H9 (cell line): ENCODE measurements at regions not wholly inside any gene's neighbourhood (a gene's known extent, or its start where the extent isn't known, plus 50 kb on each side); places are given as distances from the start of the nearest gene placed in this dataset.

ENCODE experiments used
- DNase-seq: peaks from one replicate; pipeline ENCODE4 v3.0.0-alpha.2; 2017
- H2AFZ ChIP-seq: one replicate; pipeline ENCODE4 v1.6.1; 2013; ENCODE audit warnings: mild to moderate bottlenecking, low read length, control low read depth, moderate library complexity
- H2AK5ac ChIP-seq: 2 replicates; pipeline ENCODE4 v1.6.1; 2013; ENCODE audit warnings: low read length, control low read depth, mixed read lengths; ENCODE audit not compliant: insufficient read length
- H2BK120ac ChIP-seq: one replicate; pipeline ENCODE4 v1.6.1; 2013; ENCODE audit warnings: low read depth, mild to moderate bottlenecking, low read length, control low read depth, inconsistent platforms; ENCODE audit not compliant: poor library complexity, severe bottlenecking
- H2BK12ac ChIP-seq: 2 replicates; pipeline ENCODE4 v1.6.1; 2013; ENCODE audit warnings: low read length, control low read depth, mixed read lengths, low read depth; ENCODE audit not compliant: insufficient read length
- H2BK15ac ChIP-seq: 2 replicates; pipeline ENCODE4 v1.6.1; 2013; ENCODE audit warnings: low read depth, low read length, control low read depth
- H2BK20ac ChIP-seq: one replicate; pipeline ENCODE4 v1.6.1; 2013; ENCODE audit warnings: low read depth, mild to moderate bottlenecking, low read length, control low read depth, inconsistent platforms; ENCODE audit not compliant: poor library complexity, severe bottlenecking
- H2BK5ac ChIP-seq: 2 replicates; pipeline ENCODE4 v1.6.1; 2013; ENCODE audit warnings: low read length, control low read depth, mixed read lengths; ENCODE audit not compliant: insufficient read length
- H3K14ac ChIP-seq: 2 replicates; pipeline ENCODE4 v1.6.1; 2013; ENCODE audit warnings: low read length, control low read depth; ENCODE audit not compliant: insufficient read depth
- H3K18ac ChIP-seq: 2 replicates; pipeline ENCODE4 v1.6.1; 2013; ENCODE audit warnings: low read depth, mild to moderate bottlenecking, mixed read lengths, low read length, control low read depth; ENCODE audit not compliant: insufficient read length
- H3K23ac ChIP-seq: 2 replicates; pipeline ENCODE4 v1.6.1; 2013; ENCODE audit warnings: low read length, control low read depth, mixed read lengths, low read depth; ENCODE audit not compliant: insufficient read length
- H3K23me2 ChIP-seq: 2 replicates; pipeline ENCODE4 v1.6.1; 2013; ENCODE audit warnings: low read depth, mild to moderate bottlenecking, mixed read lengths, low read length, control low read depth; ENCODE audit not compliant: insufficient read length, poor library complexity, severe bottlenecking
- H3K27ac ChIP-seq: 2 replicates; pipeline ENCODE4 v1.5.1; 2013; ENCODE audit warnings: low read length, control low read depth, mixed read lengths, low read depth; ENCODE audit not compliant: insufficient read length
- H3K27me3 ChIP-seq: 2 replicates; pipeline ENCODE4 v1.6.1; 2013; ENCODE audit warnings: low read length, control low read depth, inconsistent platforms; ENCODE audit not compliant: insufficient read depth
- H3K4ac ChIP-seq: 2 replicates; pipeline ENCODE4 v1.6.1; 2013; ENCODE audit warnings: low read depth, mild to moderate bottlenecking, control low read depth, inconsistent platforms, low read length, moderate library complexity
- H3K4me1 ChIP-seq: 2 replicates; pipeline ENCODE4 v1.6.1; 2013; ENCODE audit warnings: low read length, control low read depth, inconsistent platforms; ENCODE audit not compliant: insufficient read depth
- H3K4me2 ChIP-seq: 2 replicates; pipeline ENCODE4 v1.6.1; 2013; ENCODE audit warnings: low read length, control low read depth, mixed read lengths; ENCODE audit not compliant: insufficient read length, insufficient read depth
- H3K56ac ChIP-seq: 2 replicates; pipeline ENCODE4 v1.6.1; 2013; ENCODE audit warnings: low read depth, mild to moderate bottlenecking, mixed read lengths, low read length, control low read depth; ENCODE audit not compliant: insufficient read length
- H3K79me1 ChIP-seq: 2 replicates; pipeline ENCODE4 v1.6.1; 2013; ENCODE audit warnings: low read depth, mild to moderate bottlenecking, moderate library complexity, low read length, control low read depth, inconsistent platforms; ENCODE audit not compliant: insufficient read depth, poor library complexity, severe bottlenecking
- H3K79me2 ChIP-seq: 2 replicates; pipeline ENCODE4 v1.6.1; 2013; ENCODE audit warnings: low read length, control low read depth, inconsistent platforms; ENCODE audit not compliant: insufficient read depth
- H3K9ac ChIP-seq: 2 replicates; pipeline ENCODE4 v1.6.1; 2013; ENCODE audit warnings: low read length, control low read depth, mixed read lengths; ENCODE audit not compliant: insufficient read length; ENCODE audit errors: extremely low read depth
- H3K9me3 ChIP-seq: one replicate; pipeline ENCODE4 v1.6.1; 2013; ENCODE audit warnings: low read depth, low read length, inconsistent platforms; ENCODE audit not compliant: control insufficient read depth
- H3T11ph ChIP-seq: one replicate; pipeline ENCODE4 v1.6.1; 2013; ENCODE audit warnings: mild to moderate bottlenecking, low read length, control low read depth, inconsistent platforms
- H4K20me1 ChIP-seq: one replicate; pipeline ENCODE4 v1.6.1; 2013; ENCODE audit not compliant: control insufficient read depth, insufficient read length, insufficient read depth
- H4K5ac ChIP-seq: 2 replicates; pipeline ENCODE4 v1.6.1; 2013; ENCODE audit warnings: low read depth, mild to moderate bottlenecking, mixed read lengths, low read length, control low read depth; ENCODE audit not compliant: insufficient read length
- H4K8ac ChIP-seq: replicated peaks from 2 replicates; pipeline ENCODE4 v1.6.1; 2013; ENCODE audit warnings: low read length, control low read depth, mixed read lengths, low read depth; ENCODE audit not compliant: insufficient read length
- H4K91ac ChIP-seq: 2 replicates; pipeline ENCODE4 v1.6.1; 2013; ENCODE audit warnings: low read depth, mild to moderate bottlenecking, moderate library complexity, mixed read lengths, low read length, control low read depth; ENCODE audit not compliant: insufficient read length
- H3K27ac Mint-ChIP-seq, 3 experiments: 2 replicates in 2 of 3; 3 replicates in 1 of 3; pipeline ENCODE4 v1.8.0; 2020 to 2021; ENCODE audit warnings: mixed read lengths in 3 of 3, mild to moderate bottlenecking in 1 of 3, moderate library complexity in 1 of 3
- H3K27me3 Mint-ChIP-seq: 2 replicates; pipeline ENCODE4 v1.8.0; 2021; ENCODE audit warnings: low read depth, mild to moderate bottlenecking, moderate library complexity, mixed read lengths
- H3K36me3 Mint-ChIP-seq, 3 experiments: 2 replicates in 2 of 3; 3 replicates in 1 of 3; pipeline ENCODE4 v1.8.0; 2020 to 2021; ENCODE audit warnings: low read depth in 3 of 3, mixed read lengths in 3 of 3; ENCODE audit not compliant: insufficient read depth in 1 of 3
- H3K4me1 Mint-ChIP-seq, 2 experiments: 2 replicates each; pipeline ENCODE4 v1.8.0; 2020; ENCODE audit warnings: mixed read lengths in 2 of 2
- H3K4me3 Mint-ChIP-seq, 2 experiments: 2 replicates in 1 of 2; 3 replicates in 1 of 2; pipeline ENCODE4 v1.8.0; 2020 to 2021; ENCODE audit warnings: mild to moderate bottlenecking in 2 of 2, mixed read lengths in 2 of 2, moderate library complexity in 1 of 2
- H3K9me3 Mint-ChIP-seq, 2 experiments: 2 replicates in 1 of 2; 3 replicates in 1 of 2; pipeline ENCODE4 v1.8.0; 2020; ENCODE audit warnings: mild to moderate bottlenecking in 2 of 2, mixed read lengths in 2 of 2, moderate library complexity in 1 of 2
- CTCF ChIP-seq: fragments of 200-600 bp; sonication (generic); conservative IDR thresholded peaks from 3 replicates; pipeline ENCODE4 v1.8.0; 2021; ENCODE audit warnings: antibody characterized with exemption, mild to moderate bottlenecking
- WGBS: extraction: QIAGEN DNeasy Blood & Tissue Kit; methylation state at CpG from one replicate; pipeline ENCODE4 v1.1.7; 2013; ENCODE audit warnings: missing lambda C conversion rate, low lambda C conversion rate, mixed read lengths; ENCODE audit not compliant: insufficient read length; ENCODE audit errors: extremely low coverage; 5-methylcytosine and 5-hydroxymethylcytosine counted together

- Histone ChIP-seq H3K27me3 (no peaks in the 10 kb centered on the region), H3K79me2 (no peaks in the 10 kb centered on the region), H3T11ph (no peak overlapping the region), H4K91ac (no peak overlapping the region), H3K23me2 (no peaks in the 10 kb centered on the region), H3K4ac (no peak overlapping the region), H4K5ac (no peak overlapping the region), H3K4me1 (no peaks in the 10 kb centered on the region), H3K9ac (no peak overlapping the region), H4K20me1 (no peaks in the 10 kb centered on the region), H2AK5ac (no peak overlapping the region), H2BK120ac (no peak overlapping the region), H2BK20ac (no peak overlapping the region), H3K9me3 (no peaks in the 10 kb centered on the region), H4K8ac (no peak overlapping the region), H2AFZ (no peak overlapping the region), H3K79me1 (no peaks in the 10 kb centered on the region), H3K18ac (no peak overlapping the region), H3K27ac (no peak overlapping the region), H3K4me2 (no peak overlapping the region), H2BK15ac (no peak overlapping the region), H3K23ac (no peak overlapping the region), H3K14ac (no peak overlapping the region), H2BK5ac (no peak overlapping the region), H2BK12ac (no peak overlapping the region), H3K56ac (no peak overlapping the region)
- no peak overlapping the region for H3K27ac Mint-ChIP-seq
- peaks cover 12 to 16% of the 10 kb centered on the region in 2 experiments; a peak in 4 of 5 replicates for H3K9me3 Mint-ChIP-seq
- peaks cover 4 to 6% (median 5%) of the 10 kb centered on the region in 3 experiments; a peak in 5 of 7 replicates for H3K36me3 Mint-ChIP-seq
- peaks cover 14 to 17% of the 10 kb centered on the region in 2 experiments for H3K4me1 Mint-ChIP-seq
- TF ChIP-seq CTCF = no peak
- no peak for DNase-seq
- no CpG with 5 or more reads among the region's 1 CpG for WGBS
- no peak overlapping the region for H3K4me3 Mint-ChIP-seq
- H3K27me3 Mint-ChIP-seq = peaks cover 7% of the 10 kb centered on the region
Observed at GRCh38 chr16:54355251-54355650, 68.7 kb upstream of the IRX3 start.
